ENCODE measurements at regions not wholly inside any gene's neighbourhood (a gene's known extent, or its start where the extent isn't known, plus 50 kb on each side); places are given as distances from the start of the nearest gene placed in this dataset.

DNA sequence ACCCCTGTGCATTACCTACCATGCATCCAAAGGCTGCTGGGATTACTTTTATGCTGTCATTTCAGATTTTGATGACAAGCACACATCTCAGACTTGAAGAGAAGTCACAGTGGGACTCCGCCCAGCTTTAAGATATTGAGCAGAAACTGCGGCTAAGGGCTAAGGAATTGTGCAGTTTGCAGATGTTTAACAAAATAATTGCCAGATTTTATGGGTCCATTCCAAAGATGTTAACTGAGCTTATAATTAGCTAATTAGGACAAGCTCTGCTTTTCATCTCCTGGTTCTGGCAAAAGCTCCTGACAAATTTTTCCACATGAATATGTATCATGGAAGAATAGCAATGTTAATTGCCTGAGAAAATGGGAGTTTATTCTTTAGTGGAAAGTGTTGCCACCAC is 344.4 kb upstream of the ATXN7L3B start:
- TF ChIP-seq CTCF (IDR thresholded peaks at IDR 0.05), result no peak
- TF ChIP-seq POLR2A (IDR thresholded peaks at IDR 0.05), result no peak
